Right cardiac atrium (tissue), 5 donors: ENCODE measurements at regions not wholly inside any gene's neighbourhood (a gene's known extent, or its start where the extent isn't known, plus 50 kb on each side); places are given as distances from the start of the nearest gene placed in this dataset.
"Not testable (repeated sequence)": the region's sequence is repeated elsewhere in the genome, so short reads cannot be mapped to it uniquely, and the experiment has no call there.

Source experiments
- ATAC-seq, 2 donors: fragments of 200-7000 bp; cut with Tn5 transposase; one replicate each; pipeline versions ENCODE4 v1.8.0 to v1.9.1; 2020; ENCODE audit warnings: moderate library complexity in 2 of 2, mild to moderate bottlenecking in 1 of 2
- DNase-seq, 3 donors: peaks; one replicate each; pipeline ENCODE4 v3.0.0-alpha.2; 2020
- H3K27ac ChIP-seq: one replicate; pipeline ENCODE4 v1.5.1; 2013; ENCODE audit warnings: mild to moderate bottlenecking, low read length, control low read depth, moderate library complexity
- H3K27me3 ChIP-seq: one replicate; pipeline ENCODE4 v1.6.1; 2013; ENCODE audit not compliant: control insufficient read depth, insufficient read depth
- H3K4me1 ChIP-seq: one replicate; pipeline ENCODE4 v1.6.1; 2013; ENCODE audit warnings: low read length; ENCODE audit not compliant: control insufficient read depth, insufficient read depth
- H3K4me3 ChIP-seq: one replicate; pipeline ENCODE4 v1.5.1; 2013; ENCODE audit warnings: low read length, control low read depth
- H3K9me3 ChIP-seq: one replicate; pipeline ENCODE4 v1.6.1; 2013; ENCODE audit warnings: low read length; ENCODE audit not compliant: control insufficient read depth
- WGBS: extraction: QIAGEN DNeasy Blood & Tissue Kit; methylation state at CpG from one replicate; pipeline ENCODE4 v1.1.7; 2013; 5-methylcytosine and 5-hydroxymethylcytosine counted together
- intact Hi-C, 4 donors: fragments of 100-400 bp; cut with DNase I; formaldehyde crosslinking; loops; one replicate each; pipeline versions ENCODE4 v1.11.0 to v1.14.0; 2022 to 2023
- microRNA-seq, 2 donors: library from miRNA; unstranded; fragments of <30 nt; microRNA quantifications; one replicate each; pipeline ENCODE4 v1.2.0, GENCODE V29; 2020 to 2021
- donor health status: healthy with polysubstance abuse.
- donor health status: DM: no; HTN: yes; CAD: no.
- donor health status: DM: no; HTN: no; CAD: no.
- donor health status: DM: no; HTN: yes; CAD: no; lungs with severe emphysema.
- donor health status: DM: yes; HTN: yes; CAD: no.

DNA sequence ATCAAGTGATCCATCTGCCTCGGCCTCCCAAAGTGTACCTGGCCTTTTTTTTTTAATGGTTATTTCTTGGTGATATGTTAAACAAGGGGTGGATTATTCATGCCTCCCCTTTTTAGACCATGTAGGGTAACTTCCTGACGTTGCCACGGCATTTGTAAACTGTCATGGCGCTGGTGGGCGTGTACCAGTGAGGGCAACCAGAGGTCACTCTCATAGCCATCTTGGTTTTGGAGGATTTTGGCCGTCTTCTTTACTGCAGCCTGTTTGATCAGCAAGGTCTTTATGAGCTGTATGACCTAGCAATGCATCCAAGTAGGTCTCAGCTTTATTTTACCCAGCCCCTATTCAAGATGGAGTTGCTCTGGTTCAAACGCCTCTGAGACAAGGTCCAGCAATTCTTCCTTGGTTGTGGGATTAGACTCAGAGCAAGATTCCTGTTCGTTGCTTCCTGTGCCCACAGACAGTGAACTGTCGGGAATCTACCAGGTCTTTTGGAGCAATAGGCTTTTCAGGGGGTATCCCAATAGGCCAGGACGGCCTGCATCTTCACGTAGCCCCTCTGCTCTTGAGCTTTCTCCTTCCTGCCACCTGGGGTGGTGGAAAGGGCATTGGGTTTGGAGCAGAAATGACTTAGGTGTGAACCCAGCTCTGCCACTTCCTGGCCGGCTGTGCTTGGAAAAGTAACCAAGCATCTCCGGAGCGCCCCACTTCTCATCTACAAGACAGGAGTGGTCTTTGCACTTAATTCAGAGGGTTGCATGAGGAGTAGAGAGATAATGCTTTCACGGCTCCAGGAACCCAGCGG is 52.9 kb upstream of the SEC14L1 start:
- intact Hi-C loops, result loop anchor here (2.0 kb wide), 2 partner anchors 159 to 161 kb away; no protein-coding TSS in a partner anchor
- DNase-seq, result no peak
- H3K27ac ChIP-seq, result peak overlapping the region; percentile 55
- peak overlapping the region; percentile 52 for H3K4me3 ChIP-seq
- no peak for ATAC-seq
- 69% methylated on average over 16 of the region's 16 CpGs for WGBS
- H3K9me3 ChIP-seq, result no peaks in the 10 kb centered on the region
- H3K27me3 ChIP-seq, result no peaks in the 10 kb centered on the region
- peaks cover 3% of the 10 kb centered on the region for H3K4me1 ChIP-seq

- intact Hi-C loops, result no loop called here
- Histone ChIP-seq H3K4me1 (peaks cover 3% of the 10 kb centered on the region), H3K9me3 (no peaks in the 10 kb centered on the region), H3K27me3 (no peaks in the 10 kb centered on the region), H3K4me3 (peak overlapping the region; percentile 52), H3K27ac (peak overlapping the region; percentile 55)
- DNase-seq (peak; percentile 96 to 98 (median 97)), ATAC-seq (peak; percentile 97)
- WGBS, result under 1% methylated on average over 40 of the region's 40 CpGs
Measured at GRCh38 chr17:77088455-77089123, 52.2 kb upstream of the SEC14L1 start.

GRCh38 chr17:77089124-77089490 is 51.7 kb upstream of the SEC14L1 start:
- peak in 1 of 2 donors; percentile 32 for ATAC-seq
- intact Hi-C loops, result no loop called here
- Histone ChIP-seq H3K9me3 (no peaks in the 10 kb centered on the region), H3K4me3 (peak overlapping the region; percentile 52), H3K27ac (peak overlapping the region; percentile 55), H3K27me3 (no peaks in the 10 kb centered on the region), H3K4me1 (peaks cover 3% of the 10 kb centered on the region)
- 4% methylated on average over 6 of the region's 6 CpGs for WGBS
- DNase-seq, result no peak

DNA sequence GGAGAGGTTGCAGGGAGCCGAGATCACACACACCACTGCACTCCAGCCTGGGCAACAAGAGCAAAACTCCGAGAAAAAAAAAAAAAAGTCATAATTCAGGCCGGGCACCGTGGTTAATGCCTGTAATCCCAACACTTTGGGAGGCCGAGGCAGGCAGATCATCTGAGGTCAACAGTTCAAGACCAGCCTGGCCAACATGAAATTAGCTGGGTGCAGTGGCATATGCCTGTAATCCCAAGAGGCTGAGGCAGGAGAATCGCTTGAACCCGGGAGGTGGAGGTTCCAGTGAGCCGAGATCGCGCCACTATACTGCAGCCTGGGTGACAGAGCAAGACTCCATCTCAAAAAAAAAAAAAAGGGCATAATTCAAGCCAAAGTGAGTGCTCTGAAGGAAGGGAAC is 50.8 kb upstream of the SEC14L1 start:
- not testable (repeated sequence) for H3K9me3 ChIP-seq, ATAC-seq, H3K4me3 ChIP-seq, DNase-seq, H3K27ac ChIP-seq, H3K27me3 ChIP-seq, H3K4me1 ChIP-seq
- intact Hi-C loops, result loop anchor here in 3 of 4 donors (5.0 to 10.0 kb wide), 3 partner anchors 42 to 125 kb away; partner anchors contain the start of gene SEC14L1 (in 2 of the 3)
- WGBS, result 91% methylated on average over 10 of the region's 10 CpGs

- peaks cover 3% of the 10 kb centered on the region for H3K4me1 ChIP-seq
- H3K4me3 ChIP-seq, result no peak overlapping the region
- ATAC-seq, result no peak
- H3K27ac ChIP-seq, result no peak overlapping the region
- no peaks in the 10 kb centered on the region for H3K27me3 ChIP-seq
- DNase-seq, result no peak
- 90% methylated on average over 5 of the region's 5 CpGs for WGBS
- H3K9me3 ChIP-seq, result no peaks in the 10 kb centered on the region
- intact Hi-C loops, result loop anchor here in 3 of 4 donors (5.0 to 10.0 kb wide), 3 partner anchors 42 to 124 kb away; partner anchors contain the start of gene SEC14L1 (in 2 of the 3)
Measured at GRCh38 chr17:77090476-77090875, 50.3 kb upstream of the SEC14L1 start.

Small RNAs in the stretch of these regions (microRNA-seq; reads per million reads assigned to microRNA genes)
- 13.4 to 31.1 reads per million in 2 donors for gene MIR6516
